NK-92 treated with Interleukin-12 subunit alpha and Interleukin-12 subunit beta, amount 100 ng/mL, for 24 hours (cell line): ENCODE measurements at regions not wholly inside any gene's neighbourhood (a gene's known extent, or its start where the extent isn't known, plus 50 kb on each side); places are given as distances from the start of the nearest gene placed in this dataset.
"Not testable (repeated sequence)": the region's sequence is repeated elsewhere in the genome, so short reads cannot be mapped to it uniquely, and the experiment has no call there.

ENCODE experiments used
- DNase-seq: peaks from one replicate; lab custom pipeline; 2025; lab: John Stamatoyannopoulos, UW

DNA sequence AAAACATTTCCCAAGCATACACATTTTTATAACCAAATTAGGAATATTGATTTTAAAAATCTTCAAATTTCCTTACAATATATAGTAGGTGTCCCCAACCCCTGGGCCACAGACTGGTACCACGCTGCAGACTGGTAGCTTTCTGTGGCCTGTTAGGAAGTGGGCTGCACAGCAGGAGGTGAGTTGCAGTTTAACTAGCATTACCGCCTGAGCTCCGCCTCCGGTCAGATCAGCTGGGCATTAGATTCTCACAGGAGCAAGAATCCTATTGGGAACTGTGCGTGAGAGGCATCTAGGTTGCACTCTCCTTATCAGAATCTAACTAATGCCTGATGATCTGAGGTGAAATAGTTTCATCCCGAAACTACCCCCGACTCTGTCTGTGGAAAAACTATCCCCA, 62.1 kb downstream of the ZWINT start:
- DNase-seq: no peak

DNA sequence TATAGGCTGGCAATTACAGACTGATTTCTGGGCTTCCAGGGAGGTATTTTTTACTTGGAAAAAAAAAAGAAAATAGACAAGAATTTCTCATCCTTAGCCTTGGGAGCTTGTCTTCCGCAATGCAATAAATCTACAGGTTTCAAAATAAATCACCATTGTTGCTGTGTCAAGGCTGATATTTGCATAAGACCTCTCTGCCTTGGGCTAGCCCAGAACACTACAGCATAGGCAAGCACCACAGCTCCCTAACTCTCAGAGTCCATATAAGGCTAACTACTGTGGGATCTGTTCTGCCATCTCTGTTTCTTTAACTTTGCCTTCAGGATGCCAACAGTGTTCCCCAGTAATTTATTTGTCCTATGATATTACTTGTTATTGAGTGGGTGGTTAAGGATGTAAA, 64.4 kb downstream of the ZWINT start:
- no peak for DNase-seq

DNA sequence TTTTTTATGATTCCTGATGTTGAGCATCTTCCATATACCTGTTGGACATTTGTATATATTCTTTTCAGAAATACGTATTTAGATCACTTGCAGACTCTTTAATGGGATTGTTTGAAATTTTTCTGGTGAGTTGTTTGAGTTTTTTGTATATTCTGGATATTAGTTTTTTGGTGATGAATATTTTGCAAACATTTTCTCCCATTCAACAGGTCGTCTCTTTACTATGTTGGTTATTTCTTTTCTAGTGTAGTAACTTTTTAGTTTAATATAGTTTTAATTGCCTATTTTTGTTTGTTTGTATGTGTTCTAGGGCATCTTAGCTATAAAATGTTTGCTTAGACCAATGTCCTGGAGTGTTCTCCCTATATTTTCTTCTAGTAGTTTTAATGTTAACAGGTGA, 72.7 kb downstream of the ZWINT start:
- no peak for DNase-seq

DNA sequence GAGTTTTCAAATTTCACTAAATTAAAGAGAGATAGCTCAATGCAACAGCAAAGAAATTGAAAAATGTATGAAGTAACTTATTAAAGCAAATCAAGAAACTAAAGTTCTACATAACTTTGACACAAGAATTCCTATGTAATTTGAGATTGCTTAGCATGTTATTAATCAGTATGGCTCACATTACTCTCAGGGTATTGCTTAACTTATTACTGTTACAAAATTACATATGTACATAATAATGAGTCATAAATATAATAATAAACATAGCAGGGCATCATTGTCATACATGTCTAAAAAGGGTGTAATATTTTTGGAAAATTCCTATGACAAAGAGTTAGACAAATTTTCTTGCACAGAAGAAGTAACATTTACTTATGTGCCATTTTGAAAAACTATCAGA, 75.0 kb downstream of the ZWINT start:
- no peak for DNase-seq

DNA sequence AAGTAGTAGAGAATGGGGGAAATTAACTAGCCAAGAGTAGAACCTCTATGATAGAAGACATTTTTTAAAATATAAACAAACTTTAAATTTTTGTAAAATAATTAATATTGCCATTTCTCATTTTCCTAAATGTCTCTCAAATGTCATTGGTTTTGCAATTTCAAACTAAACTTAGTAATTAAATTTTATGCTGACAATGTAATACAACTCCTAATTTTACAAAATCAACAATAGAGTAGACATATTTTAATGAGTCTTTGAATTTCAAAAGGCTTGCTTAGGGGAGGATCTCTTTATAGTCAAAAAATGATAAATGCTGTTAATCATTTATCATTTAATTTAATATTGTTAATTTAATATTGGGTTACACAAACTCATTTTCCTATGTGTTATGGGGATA, 81.8 kb downstream of the ZWINT start:
- no peak for DNase-seq

DNA sequence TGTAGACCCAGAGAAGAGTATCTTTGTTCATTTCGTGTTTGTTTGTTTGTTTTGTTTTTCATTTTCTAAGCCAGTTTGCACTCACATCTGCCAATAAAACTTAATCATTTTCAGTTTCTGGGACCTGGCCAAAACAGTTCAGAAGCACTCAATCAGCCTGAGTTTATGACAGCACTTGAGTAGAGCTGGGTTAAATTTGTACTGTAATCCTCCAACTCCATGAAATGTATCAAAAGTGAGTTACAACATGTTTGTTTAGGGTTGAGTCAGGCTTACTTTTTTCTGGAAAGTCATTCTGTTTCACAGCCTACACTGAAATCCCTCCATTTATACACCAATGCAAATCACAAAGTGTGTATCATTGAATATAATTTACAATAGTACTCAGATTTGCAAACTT, 91.9 kb downstream of the ZWINT start:
- DNase-seq: no peak

DNA sequence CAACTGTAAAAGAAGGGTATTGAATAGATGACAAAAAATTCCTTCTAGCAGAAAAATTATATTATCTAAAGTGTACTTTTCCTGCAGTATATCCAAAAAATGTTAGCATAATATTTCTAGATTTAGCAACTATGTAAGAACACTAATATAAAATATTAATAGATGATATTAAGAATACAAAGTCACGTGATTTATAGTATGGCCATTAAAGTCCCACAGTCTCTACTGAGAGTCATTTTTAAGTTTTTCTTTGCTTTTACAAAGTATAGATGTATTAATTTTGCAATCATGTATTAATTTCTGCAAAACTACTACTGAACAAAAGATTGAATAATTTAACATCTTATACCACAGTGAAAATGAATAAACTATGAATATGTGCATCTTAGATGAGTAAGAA, 94.9 kb downstream of the ZWINT start:
- no peak for DNase-seq

DNA sequence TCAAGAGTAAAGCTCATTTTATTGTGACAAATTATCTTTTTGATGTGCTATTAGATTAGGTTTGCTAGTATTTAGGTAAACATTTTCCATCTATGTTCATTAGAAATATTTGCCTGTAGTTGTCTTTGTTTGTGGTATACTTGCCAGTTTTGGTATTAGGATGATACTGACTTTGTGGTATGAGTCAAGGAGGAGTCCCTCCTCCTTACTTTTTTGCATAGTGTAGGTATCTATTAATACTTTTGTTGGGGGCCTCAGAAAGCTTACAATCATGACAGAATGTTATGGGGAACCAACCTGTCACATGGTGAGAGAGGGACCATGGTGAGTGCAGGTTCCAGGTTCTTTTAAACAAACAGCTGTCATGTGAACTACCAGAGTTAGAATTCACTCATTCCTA, 102.1 kb downstream of the ZWINT start:
- no peak for DNase-seq

DNA sequence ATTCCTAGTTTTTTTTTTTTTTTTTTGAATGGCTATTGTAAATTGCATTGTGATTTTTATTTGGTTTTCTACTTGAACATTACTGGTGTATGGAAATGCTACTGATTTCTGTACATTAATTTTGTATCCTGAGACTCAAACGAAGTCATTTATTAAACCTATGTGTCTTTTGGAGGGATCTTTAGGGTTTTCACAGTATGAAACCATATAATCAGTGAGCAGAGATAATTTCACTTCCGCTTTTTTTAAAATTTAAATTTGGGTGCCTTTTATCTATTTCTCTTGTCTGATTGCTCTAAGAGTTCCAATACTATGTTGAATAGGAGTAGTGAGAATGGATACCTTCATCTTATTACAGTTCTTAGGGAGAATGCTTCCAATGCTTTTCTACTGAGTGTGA, 102.7 kb downstream of the ZWINT start:
- DNase-seq: no peak

DNA sequence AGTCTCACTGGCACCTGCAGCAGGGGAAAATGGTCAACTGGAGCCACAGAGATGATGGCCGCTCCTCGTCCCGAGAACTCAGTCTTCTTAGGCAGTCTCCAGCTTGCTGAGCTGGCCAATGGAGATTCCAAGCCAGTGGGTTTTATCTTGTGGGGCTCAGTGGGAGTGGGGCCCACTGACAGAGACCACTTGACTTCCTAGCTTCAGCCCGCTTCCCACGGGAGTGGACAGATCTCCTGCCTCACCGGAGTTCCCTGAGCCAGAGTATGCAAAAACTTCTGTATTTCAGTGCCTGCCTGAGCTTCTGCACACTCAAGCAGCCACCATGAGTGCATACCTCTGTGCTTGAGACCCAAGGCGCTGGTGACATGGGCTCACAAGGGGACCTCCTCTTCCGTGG, 105.8 kb downstream of the ZWINT start:
- DNase-seq: no peak

DNA sequence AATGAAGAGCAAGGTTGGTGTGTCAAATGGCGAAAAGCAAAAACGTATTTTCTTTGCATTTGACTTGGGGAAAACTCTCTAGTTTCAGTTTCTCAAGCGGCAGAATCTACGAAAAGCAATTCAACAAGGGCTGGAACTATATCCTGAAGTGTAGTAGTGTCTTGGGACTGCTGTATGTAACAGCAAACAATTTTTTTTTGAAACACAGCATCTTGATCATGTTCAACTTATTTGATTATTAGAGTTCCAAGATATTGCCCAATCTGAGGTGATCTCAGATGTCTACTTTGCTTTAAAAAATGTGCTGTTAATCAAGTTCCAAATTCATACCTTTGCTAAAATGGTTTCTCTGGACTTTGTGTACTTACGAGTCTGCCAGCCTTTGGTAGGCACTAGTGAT, 120.6 kb downstream of the ZWINT start:
- no peak for DNase-seq

DNA sequence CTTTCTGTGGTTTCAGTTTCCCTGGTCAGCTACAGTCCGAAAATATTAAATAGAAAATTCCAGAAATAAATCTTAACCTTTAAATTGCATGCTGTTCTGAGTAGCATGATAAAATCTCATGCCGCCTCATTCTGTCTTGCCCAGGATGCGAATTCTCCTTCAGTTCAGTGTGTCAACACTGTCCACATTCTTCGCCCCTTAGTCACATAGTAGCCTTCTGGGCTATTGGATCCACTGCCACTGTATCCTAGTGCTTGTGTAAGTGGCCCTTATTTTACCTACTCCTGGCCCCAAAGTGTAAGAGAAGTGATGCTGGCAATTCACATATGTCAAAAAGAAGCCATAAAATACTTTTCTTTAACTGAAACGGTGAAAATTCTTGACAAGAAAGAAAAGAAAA, 129.6 kb downstream of the ZWINT start:
- DNase-seq: no peak

DNA sequence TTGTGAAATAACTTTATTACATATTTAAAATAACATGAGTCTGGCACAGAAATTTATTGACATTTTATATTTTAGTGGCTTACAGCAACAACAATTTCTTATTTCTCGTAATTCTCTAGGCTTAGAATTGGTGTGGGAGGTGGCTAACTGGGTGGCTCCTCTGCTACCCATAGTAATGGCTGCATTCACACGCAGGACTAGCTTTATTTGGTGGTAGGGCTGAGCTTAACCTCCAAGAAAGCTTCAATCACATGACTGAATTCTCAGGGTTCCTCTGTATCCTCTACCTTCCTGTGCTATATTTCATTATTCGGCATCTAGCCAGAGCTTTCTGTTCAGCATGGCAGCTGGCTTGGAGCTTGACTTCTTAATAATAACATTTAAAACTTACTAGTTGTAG, 138.8 kb downstream of the ZWINT start:
- no peak for DNase-seq

DNA sequence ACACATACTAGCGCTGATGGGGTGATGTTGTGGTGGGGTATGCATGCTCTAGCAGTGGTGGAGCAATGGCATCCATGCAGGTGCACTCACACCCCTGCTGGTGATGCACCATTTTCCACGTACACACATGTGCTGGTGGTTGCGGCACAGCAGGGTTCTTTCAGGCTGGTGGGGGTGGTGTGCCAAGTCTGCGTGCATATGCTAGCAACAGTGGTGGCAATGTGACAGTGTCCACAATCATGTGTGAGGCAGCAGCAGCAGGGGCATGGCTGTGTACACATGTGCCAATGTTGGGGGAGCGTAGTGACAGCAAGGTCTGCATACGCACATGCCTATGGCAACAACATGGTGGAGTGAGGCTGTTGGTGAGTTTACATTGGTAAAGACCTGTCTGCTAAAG, 148.1 kb downstream of the ZWINT start:
- DNase-seq: no peak

DNA sequence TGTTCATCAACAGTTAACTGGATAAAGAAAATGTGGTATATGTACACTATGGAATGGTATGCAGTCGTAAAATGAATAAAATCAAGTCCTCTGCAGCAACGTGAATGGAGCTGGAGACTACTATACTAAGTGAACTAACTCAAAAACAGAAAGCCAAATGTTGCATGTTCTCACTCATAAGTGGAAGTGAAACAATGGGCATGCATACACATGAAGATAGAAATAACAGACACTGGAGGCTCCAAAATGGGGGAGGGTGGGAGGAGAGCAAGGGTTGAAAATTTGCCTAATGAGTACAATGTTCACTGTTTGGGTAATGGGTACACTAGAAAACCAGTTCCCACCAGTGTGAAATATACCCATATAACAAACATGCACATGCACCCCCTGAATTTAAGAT, 179.5 kb downstream of the ZWINT start:
- DNase-seq: no peak

DNA sequence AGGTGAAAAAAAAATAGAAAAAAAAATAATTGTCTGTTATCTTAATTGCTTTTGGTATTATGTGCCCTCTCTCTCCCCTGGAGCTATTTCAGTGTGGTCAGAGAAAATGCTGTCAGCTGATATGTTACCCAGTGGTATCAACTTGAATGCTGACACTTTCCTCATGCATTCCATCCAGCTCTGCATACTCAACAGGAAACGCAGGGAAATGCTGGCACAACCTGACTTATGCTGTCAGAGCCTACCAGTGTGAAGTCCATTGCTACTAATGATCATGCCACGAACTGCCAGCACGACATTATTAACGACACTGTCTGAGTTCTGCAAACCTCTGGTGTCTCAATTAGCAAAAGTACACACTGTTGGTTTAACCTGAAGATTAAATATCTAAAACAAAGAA, 182.8 kb downstream of the ZWINT start:
- no peak for DNase-seq

DNA sequence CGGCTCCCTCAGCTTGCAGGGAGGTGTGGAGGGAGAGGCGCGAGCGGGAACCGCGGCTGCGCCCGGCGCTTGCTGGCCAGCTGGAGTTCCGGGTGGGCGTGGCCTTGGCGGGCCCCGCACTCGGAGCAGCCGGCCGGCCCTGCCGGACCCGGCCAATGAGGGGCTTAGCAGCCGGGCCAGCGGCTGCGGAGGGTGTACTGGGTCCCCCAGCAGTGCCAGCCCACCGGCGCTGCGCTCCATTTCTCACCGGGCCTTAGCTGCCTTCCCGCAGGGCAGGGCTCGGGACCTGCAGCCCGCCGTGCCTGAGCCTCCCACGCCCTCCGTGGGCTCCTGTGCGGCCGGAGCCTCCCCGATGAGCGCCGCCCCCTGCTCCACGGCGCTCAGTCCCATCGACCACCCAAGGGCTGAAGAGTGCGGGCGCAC, 206.0 kb downstream of the ZWINT start:
- not testable (repeated sequence) for DNase-seq

DNA sequence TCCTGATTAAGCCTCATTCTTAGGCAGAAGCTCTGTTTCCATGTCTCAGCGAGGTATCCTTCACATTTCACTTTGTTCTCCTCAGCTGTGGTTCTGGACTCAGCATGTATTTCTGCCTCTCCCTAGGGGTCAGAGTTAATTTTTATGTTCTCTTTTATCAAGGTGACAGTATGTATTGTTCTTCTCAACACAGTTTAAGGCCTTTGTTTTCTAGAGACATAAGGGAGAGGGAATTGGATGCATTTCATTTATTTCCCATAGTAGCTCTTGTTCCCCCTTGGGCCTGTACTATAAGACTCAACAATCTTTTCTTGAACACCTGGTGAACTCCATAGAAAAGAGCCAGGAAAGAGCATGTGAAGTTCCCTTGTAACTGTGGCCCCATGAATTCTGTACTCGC, 214.3 kb downstream of the ZWINT start:
- no peak for DNase-seq

DNA sequence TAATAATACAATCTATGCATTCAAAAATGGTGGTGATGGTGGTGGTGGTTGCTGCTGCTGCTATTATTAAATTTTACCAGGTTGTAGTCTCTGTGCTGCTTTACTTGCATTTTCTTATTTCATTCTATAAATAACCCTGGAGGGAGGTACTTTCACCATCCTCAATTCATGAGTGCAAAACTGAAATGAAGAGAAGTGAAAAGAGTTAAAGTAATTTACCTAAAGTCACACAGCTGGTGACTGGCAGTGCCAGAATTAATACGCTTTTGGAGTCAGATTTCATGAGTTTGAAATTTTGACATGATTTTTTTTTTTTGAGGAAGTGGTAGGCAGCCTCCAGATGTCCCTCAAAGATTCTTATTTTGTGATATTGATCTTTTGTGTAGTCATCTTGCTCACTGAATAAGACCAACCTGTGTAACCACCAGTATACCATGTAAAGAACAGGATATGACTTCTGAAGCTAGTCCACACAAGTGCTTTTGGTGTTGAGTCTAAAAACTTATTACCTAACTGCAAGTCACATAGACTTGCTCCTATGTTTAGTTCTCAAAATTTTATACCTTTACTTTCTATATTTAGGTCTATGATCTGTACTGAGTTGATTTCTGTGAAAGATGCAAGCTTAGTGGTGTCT, 218.8 kb downstream of the ZWINT start:
- no peak for DNase-seq

DNA sequence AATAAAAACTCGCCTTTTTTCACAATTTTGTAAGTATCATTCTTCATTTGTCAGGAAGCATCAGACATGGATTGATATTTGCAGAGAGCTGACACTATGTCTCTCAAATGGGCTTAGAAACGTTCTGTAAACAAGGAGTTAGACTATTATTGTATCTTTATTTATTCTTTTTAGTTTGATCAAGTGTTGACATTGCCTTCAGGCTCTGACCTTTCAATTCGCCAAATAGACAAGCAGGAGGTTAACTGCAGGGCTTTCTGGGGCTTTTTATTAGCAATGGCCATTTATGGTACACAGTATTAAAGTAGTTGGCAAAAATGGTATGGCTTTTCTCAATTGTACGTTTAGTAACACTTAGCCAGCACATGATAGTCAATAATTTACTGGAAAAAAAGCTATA, 221.7 kb downstream of the ZWINT start:
- no peak for DNase-seq

DNA sequence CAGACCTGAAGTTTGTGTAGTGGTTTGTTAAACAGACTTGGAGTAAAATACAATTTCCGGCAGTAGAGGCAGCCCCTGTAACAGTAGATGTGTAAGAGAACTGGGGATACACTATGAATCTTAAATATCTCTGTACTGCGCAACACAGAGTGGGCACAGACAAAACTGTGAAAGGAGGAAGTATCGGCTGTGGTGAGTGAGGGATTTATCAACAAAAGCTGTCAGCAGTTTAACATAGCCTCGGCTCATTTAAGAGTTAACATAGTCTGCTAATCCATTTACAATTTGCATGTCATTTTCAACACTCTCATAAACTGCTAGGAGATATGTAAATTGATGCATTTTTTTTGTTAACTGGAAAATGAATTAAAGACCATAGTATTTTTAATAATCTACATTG, 225.2 kb downstream of the ZWINT start:
- DNase-seq: no peak

DNA sequence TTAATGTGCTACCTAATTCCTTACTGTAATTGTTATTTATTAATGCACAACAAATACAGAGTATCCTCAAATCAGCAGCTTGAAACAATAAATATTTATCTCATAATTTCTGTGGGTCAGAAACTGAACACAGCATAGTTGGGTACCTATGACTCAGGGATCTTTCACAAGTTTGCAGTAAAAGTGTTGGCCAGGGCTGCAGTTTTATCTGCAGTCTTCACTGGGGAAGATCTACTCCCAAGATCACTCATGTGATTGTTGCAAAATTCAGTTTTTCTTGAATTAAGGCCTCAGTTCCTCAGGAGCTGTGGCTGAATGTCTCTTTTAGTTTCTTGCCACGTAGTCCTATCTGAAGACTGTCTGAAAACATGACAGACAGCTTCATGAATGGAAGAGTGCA, 237.8 kb downstream of the ZWINT start:
- no peak for DNase-seq

DNA sequence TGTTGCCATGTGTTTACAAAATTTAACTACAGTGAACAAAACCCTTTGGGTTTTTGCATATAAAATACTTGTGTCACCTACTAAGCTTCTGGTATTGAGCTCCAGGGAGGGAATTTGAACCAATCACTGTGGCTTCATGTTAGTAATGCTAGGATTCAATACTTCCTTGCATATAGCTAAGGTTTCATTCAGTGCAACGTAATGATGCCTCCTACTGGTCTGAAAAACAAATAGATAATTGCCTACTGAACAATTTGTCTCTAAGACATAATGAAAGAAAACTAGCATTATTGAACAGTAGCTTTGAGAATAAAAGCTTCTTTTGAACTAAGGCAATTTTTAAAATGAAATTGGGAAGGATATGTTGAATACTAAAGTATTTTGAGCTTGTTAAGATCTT, 244.4 kb downstream of the ZWINT start:
- no peak for DNase-seq

DNA sequence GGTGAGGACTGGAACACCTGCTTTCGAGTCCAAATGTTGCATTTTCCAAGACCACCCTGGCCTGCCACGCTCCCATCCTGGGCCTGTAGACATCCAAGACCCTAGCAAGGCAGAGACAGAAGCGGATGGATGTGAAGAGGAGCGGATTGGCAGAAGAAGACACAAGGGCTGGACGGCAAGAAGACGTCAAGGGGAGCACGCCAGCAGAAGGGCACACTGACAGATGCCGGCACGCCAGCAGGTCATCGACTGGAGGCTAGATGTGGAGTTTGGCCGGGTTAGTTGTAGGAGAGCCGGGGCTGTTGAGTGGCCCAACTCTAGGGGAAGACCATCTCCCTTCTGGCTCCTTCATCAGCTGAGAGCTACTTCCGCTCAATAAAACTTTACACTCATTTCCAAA, 251.6 kb downstream of the ZWINT start:
- DNase-seq: no peak

DNA sequence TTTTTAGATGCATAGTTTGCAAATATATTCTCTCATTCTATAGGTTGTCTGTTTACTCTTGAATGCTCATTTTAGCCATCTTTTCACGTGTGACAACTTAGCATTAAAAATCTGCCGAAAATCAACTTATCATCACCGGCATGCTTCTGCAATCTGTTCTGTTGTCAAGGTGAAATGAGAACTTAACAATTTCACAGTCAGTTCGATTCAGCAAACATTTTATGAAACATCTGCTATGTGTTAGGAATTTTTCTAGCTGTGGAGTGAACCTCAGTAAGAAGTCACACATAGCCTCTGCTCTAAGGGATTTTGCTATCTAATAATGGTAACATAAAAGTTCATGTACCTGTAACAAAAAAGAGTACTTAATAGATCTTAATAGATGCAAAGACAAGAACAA, 256.1 kb downstream of the ZWINT start:
- no peak for DNase-seq
